ENCODE measurements at regions not wholly inside any gene's neighbourhood (a gene's known extent, or its start where the extent isn't known, plus 50 kb on each side); places are given as distances from the start of the nearest gene placed in this dataset.
A peak's percentile ranks its signal among the peaks of the same experiment; 100 is the strongest.

GRCh38 chr2:3024401-3024935 is 353.1 kb downstream of the EIPR1 start:
- Histone ChIP-seq H4K5ac (ENCODE audit: insufficient read length, low read depth, low read length) (no peak overlapping the region), H3K4ac (replicated peaks; ENCODE audit: insufficient read length, low read depth, low read length) (no peak overlapping the region), H3K27ac (ENCODE audit: low read depth, low read length) (no peak overlapping the region), H3K14ac (ENCODE audit: insufficient read length) (no peak overlapping the region), H3K4me2 (ENCODE audit: insufficient read depth in 1 of 2, low read depth in 2 of 2, low read length in 2 of 2) (no peak overlapping the region), H3K23ac (ENCODE audit: insufficient read length) (no peak overlapping the region), H2BK5ac (ENCODE audit: low read depth, low read length) (peak overlapping the region; percentile 46; the same call in 1 of the 2 replicates), H3K4me3 (ENCODE audit: extremely low read depth in 1 of 4, insufficient read depth in 2 of 4, low read depth in 3 of 4, low read length in 4 of 4) (no peak overlapping the region), H3K23me2 (ENCODE audit: low read depth, low read length) (no peaks in the 10 kb centered on the region), H3K36me3 (ENCODE audit: control insufficient read depth in 2 of 4, insufficient read depth in 4 of 4, low read length in 3 of 4) (no peaks in the 10 kb centered on the region), H4K20me1 (replicated peaks in 1 of 2; ENCODE audit: control insufficient read depth in 1 of 2, insufficient read depth in 2 of 2, low read length in 2 of 2) (no peaks in the 10 kb centered on the region), H2AK5ac (ENCODE audit: low read depth, low read length) (no peak overlapping the region), H3K27me3 (replicated peaks in 1 of 4; ENCODE audit: control insufficient read depth in 3 of 4, extremely low read depth in 1 of 4, insufficient read depth in 3 of 4, low read length in 3 of 4) (no peaks in the 10 kb centered on the region), H3K4me1 (replicated peaks in 1 of 4; ENCODE audit: control insufficient read depth in 3 of 4, insufficient read depth in 4 of 4, low read length in 3 of 4) (peaks cover 0 to 5% (median under 1%) of the 10 kb centered on the region in 4 experiments; a peak in 3 of 7 replicates), H4K91ac (replicated peaks; ENCODE audit: insufficient read length, low read length) (no peak overlapping the region), H2BK120ac (replicated peaks; ENCODE audit: low read depth, low read length) (no peak overlapping the region), H3K79me1 (ENCODE audit: low read depth, low read length) (no peaks in the 10 kb centered on the region), H3K9me3 (ENCODE audit: insufficient read depth in 2 of 2, low read depth in 1 of 2, low read length in 1 of 2) (no peaks in the 10 kb centered on the region; a peak in 1 of 4 replicates), H3K79me2 (ENCODE audit: control insufficient read depth in 1 of 2, insufficient read depth in 2 of 2, low read length in 2 of 2) (no peaks in the 10 kb centered on the region), H3K9ac (replicated peaks in 1 of 4; ENCODE audit: extremely low read depth in 1 of 4, low read depth in 3 of 4, low read length in 3 of 4) (no peak overlapping the region), H4K8ac (ENCODE audit: extremely low read depth, insufficient read depth, low read length) (no peak overlapping the region), H3K18ac (ENCODE audit: extremely low read depth, low read length) (no peak overlapping the region), H2BK20ac (ENCODE audit: low read length) (no peak overlapping the region), H2AFZ (ENCODE audit: low read length) (no peak overlapping the region), H3K56ac (replicated peaks; ENCODE audit: insufficient read length, low read depth, low read length) (no peak overlapping the region), H2BK15ac (ENCODE audit: low read length) (no peak overlapping the region), H2BK12ac (ENCODE audit: low read depth, low read length) (no peak overlapping the region)
- FAIRE-seq = no peak
- WGBS, 2 experiments (ENCODE audit: extremely low coverage in 1 of 2, insufficient coverage in 1 of 2, insufficient read length in 1 of 2, insufficient replicate concordance in 2 of 2, low coverage in 1 of 2, low lambda C conversion rate in 2 of 2, missing lambda C conversion rate in 1 of 2) = 74% methylated on average over 9 of the region's 10 CpGs; no CpG with 5 or more reads in 1 of the 2 experiments
- CTCF ChIA-PET (ENCODE audit: partially characterized antibody) = no interaction called here
- no peak for DNase-seq (ENCODE audit: low read depth in 1 of 2, low spot score in 2 of 2)
- TF ChIP-seq RNF2 (IDR thresholded peaks at IDR 0.05; ENCODE audit: borderline replicate concordance, low read depth, low read length, missing control alignments, poor library complexity, severe bottlenecking) (no peak), SRF (IDR thresholded peaks at IDR 0.05; ENCODE audit: low read depth, low read length) (no peak)
- POLR2A ChIA-PET (ENCODE audit: partially characterized antibody) = no interaction called here

Measured in H1 (cell line).